SH-SY5Y (cell line): ENCODE measurements at regions not wholly inside any gene's neighbourhood (a gene's known extent, or its start where the extent isn't known, plus 50 kb on each side); places are given as distances from the start of the nearest gene placed in this dataset.

Experiments
- GATA2 ChIP-seq: IDR thresholded peaks from 2 replicates; pipeline ENCODE4 v1.6.1; 2011; ENCODE audit warnings: mild to moderate bottlenecking, low read depth, low read length
- GATA3 ChIP-seq: IDR thresholded peaks from 2 replicates; pipeline ENCODE4 v1.6.1; 2011; ENCODE audit warnings: low read depth, mild to moderate bottlenecking, low read length, moderate library complexity

DNA sequence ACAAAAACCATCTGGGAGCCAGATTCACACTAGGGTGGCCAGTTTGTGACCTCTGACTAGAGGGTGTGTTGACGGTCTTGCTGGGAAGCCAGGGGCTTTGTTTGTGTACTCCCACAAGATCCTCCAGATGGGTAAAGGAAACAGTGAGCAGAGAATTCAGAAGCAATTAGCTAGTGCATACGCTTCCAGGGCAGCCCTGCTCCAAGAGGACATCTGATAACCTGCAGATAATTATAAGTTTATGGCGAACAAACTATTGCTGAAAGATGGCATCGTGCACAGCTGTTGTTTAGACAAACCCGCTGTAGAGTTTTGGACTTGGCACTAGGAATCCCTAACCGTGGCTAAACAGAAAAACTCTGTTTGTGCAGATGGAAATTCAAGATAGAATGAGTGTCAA is 326.4 kb downstream of the TGFB2 start:
- TF ChIP-seq GATA3 (peak; percentile 86), GATA2 (peak; percentile 92)
